GM19239 (cell line): ENCODE measurements at regions not wholly inside any gene's neighbourhood (a gene's known extent, or its start where the extent isn't known, plus 50 kb on each side); places are given as distances from the start of the nearest gene placed in this dataset.
"Not testable (repeated sequence)": the region's sequence is repeated elsewhere in the genome, so short reads cannot be mapped to it uniquely, and the experiment has no call there.

Experiments
- DNase-seq: peaks from one replicate; pipeline ENCODE4 v3.0.0; 2011; ENCODE audit warnings: low spot score; ENCODE audit not compliant: insufficient read length
- FAIRE-seq: peaks from 2 replicates; lab custom pipeline; 2011; peaks lifted over from hg19 to GRCh38; lab: Jason Lieb, UNC

GRCh38 chr13:105702441-105702840, 833.0 kb downstream of the EFNB2 start:
- DNase-seq, result no peak
- no peak for FAIRE-seq

GRCh38 chr13:105692769-105693168, 842.7 kb downstream of the EFNB2 start:
- FAIRE-seq, result no peak
- DNase-seq, result no peak

DNA sequence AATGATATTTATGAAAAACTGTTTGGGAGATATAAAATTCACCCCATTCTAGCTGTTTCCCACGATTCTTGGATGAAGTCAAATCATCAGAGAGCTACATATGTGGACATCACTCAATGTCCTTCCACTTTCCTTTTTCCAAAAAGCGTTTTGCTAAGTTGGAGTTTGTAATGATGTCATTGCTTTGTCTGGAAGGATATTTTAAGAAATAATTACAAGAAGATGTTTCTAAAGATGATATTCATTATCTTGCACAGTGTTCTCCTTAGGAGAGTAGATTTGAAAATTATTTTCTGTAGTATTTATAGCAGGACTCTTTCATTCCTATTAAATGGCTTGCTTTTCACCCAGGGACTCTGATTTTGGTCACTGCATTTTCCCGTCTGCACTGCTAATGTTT, 851.2 kb downstream of the EFNB2 start:
- no peak for DNase-seq
- no peak for FAIRE-seq

DNA sequence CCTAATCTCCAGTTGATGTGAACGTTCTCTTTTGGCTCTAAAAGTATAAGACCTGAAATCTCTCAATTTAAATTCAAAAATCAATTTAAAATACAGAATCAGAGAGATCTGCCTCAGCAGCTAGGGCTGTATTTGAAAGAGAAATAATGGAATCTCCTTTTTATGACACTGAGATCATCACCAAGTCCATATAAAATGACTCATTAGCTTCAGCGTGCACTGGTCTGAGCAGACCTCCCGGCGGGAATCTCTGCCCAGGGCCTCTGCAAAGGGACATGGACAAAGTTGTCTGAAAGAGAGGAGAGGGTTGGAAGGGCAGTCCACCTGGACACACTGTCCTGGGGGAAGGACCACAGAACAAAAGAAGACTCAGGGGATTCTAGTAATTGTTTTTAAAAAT, 855.6 kb downstream of the EFNB2 start:
- FAIRE-seq (no peak), DNase-seq (no peak)

DNA sequence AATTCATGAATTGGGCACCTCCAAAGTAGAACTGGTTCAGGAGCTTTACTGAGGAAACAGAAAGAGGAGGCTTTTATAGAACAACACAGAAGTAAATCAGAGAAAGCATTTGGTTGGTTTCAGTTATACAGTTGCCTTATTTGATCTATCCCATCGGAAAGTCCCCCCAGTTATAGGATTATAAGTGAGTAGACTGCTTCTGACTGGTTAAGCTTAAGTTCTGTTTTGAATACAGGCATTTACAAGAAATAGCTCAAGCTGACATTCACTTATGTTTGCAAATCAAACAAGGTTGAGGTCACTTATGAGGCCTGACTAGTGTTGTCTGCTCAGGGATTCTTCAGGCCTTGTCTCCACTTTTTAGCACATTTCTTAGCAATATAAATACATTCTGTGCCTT, 857.4 kb downstream of the EFNB2 start:
- no peak for DNase-seq
- no peak for FAIRE-seq

- FAIRE-seq (no peak), DNase-seq (no peak)
These were observed 862.6 kb downstream of the EFNB2 start for GRCh38 chr13:105672881-105673280.

DNA sequence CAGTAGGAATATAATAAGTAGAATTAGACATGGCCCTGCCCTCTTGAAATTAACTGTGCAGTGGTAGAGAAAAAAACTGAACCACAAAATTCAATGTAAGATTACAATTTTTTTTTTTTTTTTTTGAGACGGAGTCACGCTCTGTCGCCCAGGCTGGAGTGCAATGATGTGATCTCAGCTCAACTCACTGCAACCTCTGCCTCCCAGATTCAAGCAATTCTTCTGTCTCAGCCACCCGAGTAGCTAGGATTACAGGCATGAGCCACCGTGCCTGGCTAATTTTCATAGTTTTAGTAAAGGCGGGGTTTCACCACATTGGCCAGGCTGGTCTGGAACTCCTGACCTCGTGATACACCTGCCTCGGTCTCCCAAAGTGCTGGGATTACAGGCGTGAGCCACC, 864.3 kb downstream of the EFNB2 start:
- DNase-seq, FAIRE-seq: not testable (repeated sequence)

DNA sequence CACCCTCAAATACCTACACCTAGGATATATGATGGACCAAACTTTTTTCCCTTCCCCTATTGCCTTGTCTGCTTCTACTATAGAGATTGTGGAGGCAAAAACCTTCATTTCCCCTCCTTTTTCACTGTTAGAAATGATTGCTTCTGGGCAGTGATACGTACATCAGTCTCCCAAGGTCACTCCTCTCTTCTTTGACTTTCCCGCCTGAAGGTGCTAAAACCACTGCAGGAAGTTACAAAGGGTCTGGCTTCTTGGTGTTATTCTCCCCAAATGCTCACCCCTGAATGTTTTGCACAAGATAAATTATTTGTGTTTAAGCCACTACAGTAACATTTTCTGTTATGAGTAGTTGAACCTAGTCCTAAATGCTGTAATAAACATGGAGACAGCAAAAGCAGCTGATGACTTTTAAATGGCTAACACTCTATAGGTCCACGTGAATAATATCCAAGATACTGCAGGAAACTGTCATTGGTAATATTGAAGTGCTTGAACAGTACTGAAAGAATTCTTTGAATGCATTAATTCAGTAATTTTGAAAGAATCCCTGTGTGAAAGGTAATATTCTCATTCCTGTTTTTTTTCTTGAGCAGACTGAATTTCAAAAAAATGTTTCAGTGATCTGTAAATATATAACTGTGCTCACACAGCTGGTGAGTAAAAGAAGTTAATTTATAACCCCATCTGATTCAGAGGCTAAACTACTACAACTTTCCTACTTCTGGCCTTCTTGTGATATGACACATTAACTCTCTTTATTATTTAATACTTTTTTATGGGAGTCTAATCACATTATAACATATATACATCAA, 865.1 kb downstream of the EFNB2 start:
- DNase-seq (no peak), FAIRE-seq (no peak)

GRCh38 chr13:105665284-105665683, 870.2 kb downstream of the EFNB2 start:
- DNase-seq, result no peak
- no peak for FAIRE-seq

DNA sequence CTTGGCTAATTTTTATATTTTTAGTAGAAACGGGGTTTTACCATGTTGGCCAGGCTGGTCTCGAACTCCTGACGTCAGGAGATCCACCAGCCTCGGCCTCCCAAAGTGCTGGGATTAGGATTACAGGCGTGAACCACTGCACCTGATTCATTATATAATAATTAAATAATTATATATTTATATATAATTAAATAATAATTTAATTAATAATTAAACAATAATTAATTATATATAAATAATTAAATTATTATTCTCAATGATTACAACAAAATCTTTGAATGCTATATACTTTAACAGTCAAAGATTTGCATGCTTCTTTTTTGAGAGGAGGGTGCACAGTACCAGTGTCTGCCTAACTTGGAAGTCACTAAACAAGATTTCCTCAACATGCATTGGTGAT, 872.3 kb downstream of the EFNB2 start:
- FAIRE-seq (no peak), DNase-seq (no peak)

- DNase-seq (no peak), FAIRE-seq (no peak)
These were observed 874.9 kb downstream of the EFNB2 start for GRCh38 chr13:105660561-105660960.

DNA sequence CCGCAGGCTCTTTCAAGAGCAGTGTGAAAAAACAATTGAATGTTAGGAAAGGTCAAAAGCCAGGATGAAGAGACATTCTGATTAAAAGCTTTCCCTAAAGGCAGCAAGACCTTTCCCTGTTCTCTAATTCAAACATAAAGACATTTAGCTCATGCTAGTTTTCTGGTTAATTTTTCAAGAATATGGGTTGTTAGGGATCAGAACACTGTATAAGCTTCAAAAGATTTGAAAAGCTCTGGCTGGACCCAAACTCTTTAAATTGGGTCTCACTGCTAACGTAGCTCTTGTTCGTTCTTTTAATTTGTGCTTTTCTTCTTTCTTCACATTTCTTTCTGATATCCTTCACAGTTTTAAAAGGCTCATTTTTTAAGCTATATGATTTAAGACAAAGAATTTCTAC, 877.0 kb downstream of the EFNB2 start:
- DNase-seq, result no peak
- FAIRE-seq, result no peak

DNA sequence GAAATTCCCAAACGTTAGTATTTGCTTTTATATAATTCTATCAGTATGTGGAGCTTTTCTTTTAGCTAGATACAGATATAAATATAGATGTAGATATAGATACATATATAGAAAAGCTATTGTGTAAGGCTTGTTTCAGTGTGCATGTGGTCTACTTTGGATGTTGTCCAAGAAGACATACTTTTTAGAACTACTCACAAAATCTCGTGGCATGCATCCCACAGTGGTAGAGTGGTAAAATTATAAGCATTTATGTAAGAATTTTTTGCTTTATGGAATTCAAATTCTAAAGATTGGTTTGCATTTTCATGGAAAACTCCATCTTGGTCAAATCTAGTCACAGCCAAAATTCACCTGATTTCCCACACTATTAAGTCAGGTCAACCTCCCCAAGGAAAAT, 880.4 kb downstream of the EFNB2 start:
- no peak for DNase-seq
- FAIRE-seq, result no peak

DNA sequence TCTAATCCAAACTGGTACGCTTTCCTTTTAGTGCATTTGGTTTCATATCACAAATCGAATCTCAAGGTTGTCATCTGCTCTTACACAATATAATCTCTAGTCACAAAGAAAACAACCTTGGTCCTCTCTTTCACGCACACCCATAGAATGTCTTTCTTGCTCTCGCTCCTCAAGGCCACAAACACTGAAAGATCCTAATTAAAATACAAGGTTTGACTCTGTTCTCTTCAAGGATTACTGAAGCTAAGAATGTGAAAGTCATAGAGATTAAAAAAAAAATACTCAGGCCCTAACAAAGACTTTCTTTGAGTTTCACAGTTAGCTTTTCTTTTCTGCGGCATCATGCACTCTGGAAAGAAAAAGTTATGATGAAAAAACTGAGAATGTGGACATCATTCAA, 891.5 kb downstream of the EFNB2 start:
- no peak for FAIRE-seq
- no peak for DNase-seq

GRCh38 chr13:105642511-105642958, 892.9 kb downstream of the EFNB2 start:
- DNase-seq (no peak), FAIRE-seq (no peak)

DNA sequence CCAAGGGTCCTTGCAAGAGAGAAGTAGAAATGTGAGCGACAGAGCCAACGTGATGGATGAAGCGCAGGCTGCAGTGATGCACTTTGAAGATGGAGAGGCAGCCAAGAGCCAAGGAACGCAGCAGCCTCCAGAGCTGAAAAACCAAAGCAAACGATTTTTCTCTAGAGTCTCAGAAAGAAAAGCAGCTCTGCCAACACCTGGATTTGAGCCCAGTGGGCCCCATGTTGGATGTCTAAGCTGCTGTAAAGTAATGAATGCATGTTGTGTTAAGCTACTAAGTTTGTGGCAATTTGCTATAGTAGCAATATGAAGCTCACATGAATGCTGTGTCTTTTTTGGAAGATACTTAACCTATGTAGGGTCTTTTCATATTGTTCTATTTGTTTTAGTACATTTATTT, 894.3 kb downstream of the EFNB2 start:
- DNase-seq, result no peak
- no peak for FAIRE-seq

- no peak for DNase-seq
- FAIRE-seq, result no peak
These were observed 897.0 kb downstream of the EFNB2 start for GRCh38 chr13:105638426-105638825.

- DNase-seq (no peak), FAIRE-seq (no peak)
These were observed 901.4 kb downstream of the EFNB2 start for GRCh38 chr13:105634059-105634458.

- DNase-seq (no peak), FAIRE-seq (no peak)
These were observed 905.0 kb downstream of the EFNB2 start for GRCh38 chr13:105630431-105630830.

- DNase-seq, result no peak
These were observed 908.2 kb downstream of the EFNB2 start for GRCh38 chr13:105627270-105627669.

DNA sequence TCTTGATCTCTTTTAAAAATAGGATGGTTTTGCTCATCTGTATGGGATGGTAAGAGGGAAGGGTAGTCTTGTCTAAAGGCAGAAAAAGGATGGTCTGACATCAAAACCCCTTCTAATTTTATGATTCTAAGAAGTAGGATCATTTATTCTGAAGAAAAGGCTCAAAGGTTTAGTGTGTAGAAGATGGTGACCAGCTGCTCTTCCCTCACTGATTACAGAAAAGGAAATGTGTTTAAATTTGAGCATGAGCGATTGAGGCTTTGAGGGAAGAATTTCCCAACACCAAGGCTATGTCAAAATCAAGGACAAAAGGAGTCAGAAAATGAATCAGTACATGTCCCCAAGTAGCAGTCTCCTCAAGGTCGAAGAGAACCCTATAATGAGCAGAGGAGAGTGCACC, 909.8 kb downstream of the EFNB2 start:
- FAIRE-seq (no peak), DNase-seq (no peak)

More at GRCh38 chr13:105627270-105627669, 908.2 kb downstream of the EFNB2 start:
- no peak for FAIRE-seq
